ENCODE measurements at regions not wholly inside any gene's neighbourhood (a gene's known extent, or its start where the extent isn't known, plus 50 kb on each side); places are given as distances from the start of the nearest gene placed in this dataset.
A peak's percentile ranks its signal among the peaks of the same experiment; 100 is the strongest.

DNA sequence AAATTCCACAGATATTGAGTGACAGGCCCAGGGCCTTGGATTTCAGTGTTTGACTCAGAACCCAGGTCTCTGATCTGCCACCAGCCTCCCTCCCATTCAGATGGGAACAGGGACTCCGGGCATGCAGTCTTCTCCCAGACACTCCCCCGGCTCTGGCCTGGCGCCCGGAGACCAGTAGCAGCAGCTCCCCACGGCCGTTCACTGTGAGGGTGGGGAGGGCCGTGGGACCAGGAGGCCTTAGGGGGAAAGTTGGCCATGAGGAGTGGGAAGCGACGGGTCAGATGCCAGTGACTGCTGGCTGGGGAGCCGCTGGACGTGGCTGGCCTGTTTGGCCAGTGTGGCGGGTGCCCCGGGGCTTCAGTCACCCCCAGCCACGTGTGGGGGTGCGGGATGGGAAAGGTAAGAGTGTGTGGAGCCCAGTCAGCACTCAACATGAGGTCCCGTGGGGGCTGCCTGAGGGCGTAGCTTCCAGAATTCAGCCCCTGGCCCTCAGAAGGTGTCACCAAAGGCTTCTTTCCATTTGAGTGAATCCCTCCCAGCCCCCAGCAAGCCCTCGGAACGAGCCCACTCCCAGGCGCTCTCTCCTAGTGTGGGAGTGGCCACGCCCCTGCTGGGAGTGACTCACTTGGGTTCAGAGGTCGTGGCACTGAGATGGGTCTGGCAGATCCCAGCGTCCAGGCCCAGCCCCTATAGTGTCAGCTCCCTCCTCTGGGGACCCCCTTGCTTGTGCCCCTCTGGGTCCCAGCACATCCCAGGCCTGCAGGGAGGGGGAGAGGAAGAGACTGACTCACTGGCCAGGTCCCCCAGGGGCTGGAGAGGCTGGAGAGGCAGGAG lies 309.4 kb downstream of the SEC14L1 start:
- Histone ChIP-seq H3K4me2 (ENCODE audit: low read length) (no peak overlapping the region), H3K36me3 (ENCODE audit: low read depth, low read length) (peaks cover 4% of the 10 kb centered on the region; the same call in 1 of the 2 replicates), H4K20me1 (ENCODE audit: low read length) (peaks cover 35% of the 10 kb centered on the region; the same call in 1 of the 2 replicates), H3K9me3 (ENCODE audit: low read length) (no peaks in the 10 kb centered on the region), H3K9me2 (replicated peaks; ENCODE audit: low read length) (no peaks in the 10 kb centered on the region), H3K9ac (ENCODE audit: low read length) (no peak overlapping the region), H3F3A (ENCODE audit: low read length, unreplicated experiment) (no peaks in the 10 kb centered on the region), H3K4me1 (ENCODE audit: insufficient read depth, low read length) (peaks cover 19% of the 10 kb centered on the region), H3K27ac (ENCODE audit: low read length) (no peak overlapping the region), H2AFZ (ENCODE audit: low read length) (no peak overlapping the region), H3K79me2 (ENCODE audit: low read length) (peaks cover 82% of the 10 kb centered on the region), H3K4me3 (ENCODE audit: low read length) (no peak overlapping the region), H3K27me3 (ENCODE audit: low read length) (no peaks in the 10 kb centered on the region)
- TF ChIP-seq, protein P1, sequence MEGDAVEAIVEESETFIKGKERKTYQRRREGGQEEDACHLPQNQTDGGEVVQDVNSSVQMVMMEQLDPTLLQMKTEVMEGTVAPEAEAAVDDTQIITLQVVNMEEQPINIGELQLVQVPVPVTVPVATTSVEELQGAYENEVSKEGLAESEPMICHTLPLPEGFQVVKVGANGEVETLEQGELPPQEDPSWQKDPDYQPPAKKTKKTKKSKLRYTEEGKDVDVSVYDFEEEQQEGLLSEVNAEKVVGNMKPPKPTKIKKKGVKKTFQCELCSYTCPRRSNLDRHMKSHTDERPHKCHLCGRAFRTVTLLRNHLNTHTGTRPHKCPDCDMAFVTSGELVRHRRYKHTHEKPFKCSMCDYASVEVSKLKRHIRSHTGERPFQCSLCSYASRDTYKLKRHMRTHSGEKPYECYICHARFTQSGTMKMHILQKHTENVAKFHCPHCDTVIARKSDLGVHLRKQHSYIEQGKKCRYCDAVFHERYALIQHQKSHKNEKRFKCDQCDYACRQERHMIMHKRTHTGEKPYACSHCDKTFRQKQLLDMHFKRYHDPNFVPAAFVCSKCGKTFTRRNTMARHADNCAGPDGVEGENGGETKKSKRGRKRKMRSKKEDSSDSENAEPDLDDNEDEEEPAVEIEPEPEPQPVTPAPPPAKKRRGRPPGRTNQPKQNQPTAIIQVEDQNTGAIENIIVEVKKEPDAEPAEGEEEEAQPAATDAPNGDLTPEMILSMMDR (conservative IDR thresholded peaks at IDR 0.05; ENCODE audit: low read depth, low read length) = no peak
- TF ChIP-seq EZH2phosphoT487 (IDR thresholded peaks at IDR 0.05; ENCODE audit: borderline replicate concordance, low read length) (no peak), EZH2 (IDR thresholded peaks at IDR 0.05; ENCODE audit: low read length, unreplicated experiment) (no peak)
- BruUV-seq (replicated peaks) = no TSS peak
- ATAC-seq (peak; percentile 48), DNase-seq (peak; percentile 25)
- CTCF ChIA-PET = interaction anchor here (0.6 kb wide), 1 partner anchor 276 kb away, joined by 5 read pairs; no protein-coding TSS in a partner anchor
- POLR2A ChIA-PET (ENCODE audit: unreplicated experiment) = no interaction called here
- intact Hi-C loops (cut with micrococcal nuclease) = no loop called here

DNA sequence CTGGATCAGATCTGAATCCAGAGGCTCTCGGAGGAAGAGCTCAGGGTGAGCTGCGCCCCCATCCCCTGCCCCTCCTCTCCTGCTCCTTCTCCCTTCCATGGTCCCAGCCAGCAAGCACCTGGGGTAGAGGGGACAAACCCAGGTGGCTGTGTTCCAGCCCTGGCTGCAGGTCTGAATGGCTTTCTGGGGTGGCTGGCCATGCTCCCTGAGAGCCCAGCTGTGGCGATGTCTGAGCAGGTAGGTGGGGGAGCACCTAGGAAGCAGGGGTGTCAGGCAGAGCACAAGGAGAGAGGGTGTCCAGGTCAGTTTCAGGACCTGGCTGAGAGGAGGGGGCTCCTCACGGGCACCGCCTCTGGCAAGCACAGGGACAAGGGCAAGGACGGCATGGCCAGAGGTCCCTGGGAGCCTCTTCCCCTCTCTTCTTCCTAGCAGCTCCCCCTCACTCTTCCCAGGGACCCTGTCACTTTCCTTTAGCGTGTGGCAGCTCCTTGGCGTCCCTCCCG lies 310.0 kb downstream of the SEC14L1 start:
- Histone ChIP-seq H3K4me2 (ENCODE audit: low read length) (no peak overlapping the region), H3K4me1 (ENCODE audit: insufficient read depth, low read length) (peaks cover 19% of the 10 kb centered on the region), H3K36me3 (ENCODE audit: low read depth, low read length) (peaks cover 8% of the 10 kb centered on the region; the same call in 1 of the 2 replicates), H3K9me3 (ENCODE audit: low read length) (no peaks in the 10 kb centered on the region), H3K27ac (ENCODE audit: low read length) (no peak overlapping the region), H3K9ac (ENCODE audit: low read length) (no peak overlapping the region), H3K27me3 (ENCODE audit: low read length) (no peaks in the 10 kb centered on the region), H3K79me2 (ENCODE audit: low read length) (peaks cover 89% of the 10 kb centered on the region), H3K4me3 (ENCODE audit: low read length) (no peak overlapping the region), H3F3A (ENCODE audit: low read length, unreplicated experiment) (no peaks in the 10 kb centered on the region), H4K20me1 (ENCODE audit: low read length) (peaks cover 36% of the 10 kb centered on the region; the same call in 1 of the 2 replicates), H3K9me2 (replicated peaks; ENCODE audit: low read length) (no peaks in the 10 kb centered on the region), H2AFZ (ENCODE audit: low read length) (no peak overlapping the region)
- no peak for DNase-seq
- BruUV-seq (replicated peaks) = no TSS peak
- intact Hi-C loops (cut with micrococcal nuclease) = no loop called here
- TF ChIP-seq EZH2phosphoT487 (IDR thresholded peaks at IDR 0.05; ENCODE audit: borderline replicate concordance, low read length) = no peak
- TF ChIP-seq, protein P1 (conservative IDR thresholded peaks at IDR 0.05; ENCODE audit: low read depth, low read length) = no peak
- TF ChIP-seq EZH2 (IDR thresholded peaks at IDR 0.05; ENCODE audit: low read length, unreplicated experiment) = no peak
- CTCF ChIA-PET = interaction anchor here (0.6 kb wide), 1 partner anchor 276 kb away, joined by 5 read pairs; no protein-coding TSS in a partner anchor
- ATAC-seq = peak; percentile 2; the same call in 1 of the 2 replicates
- POLR2A ChIA-PET (ENCODE audit: unreplicated experiment) = no interaction called here

Measured in PC-3 (cell line).